ENCODE measurements at regions not wholly inside any gene's neighbourhood (a gene's known extent, or its start where the extent isn't known, plus 50 kb on each side); places are given as distances from the start of the nearest gene placed in this dataset.
"Not testable (repeated sequence)": the region's sequence is repeated elsewhere in the genome, so short reads cannot be mapped to it uniquely, and the experiment has no call there.

DNA sequence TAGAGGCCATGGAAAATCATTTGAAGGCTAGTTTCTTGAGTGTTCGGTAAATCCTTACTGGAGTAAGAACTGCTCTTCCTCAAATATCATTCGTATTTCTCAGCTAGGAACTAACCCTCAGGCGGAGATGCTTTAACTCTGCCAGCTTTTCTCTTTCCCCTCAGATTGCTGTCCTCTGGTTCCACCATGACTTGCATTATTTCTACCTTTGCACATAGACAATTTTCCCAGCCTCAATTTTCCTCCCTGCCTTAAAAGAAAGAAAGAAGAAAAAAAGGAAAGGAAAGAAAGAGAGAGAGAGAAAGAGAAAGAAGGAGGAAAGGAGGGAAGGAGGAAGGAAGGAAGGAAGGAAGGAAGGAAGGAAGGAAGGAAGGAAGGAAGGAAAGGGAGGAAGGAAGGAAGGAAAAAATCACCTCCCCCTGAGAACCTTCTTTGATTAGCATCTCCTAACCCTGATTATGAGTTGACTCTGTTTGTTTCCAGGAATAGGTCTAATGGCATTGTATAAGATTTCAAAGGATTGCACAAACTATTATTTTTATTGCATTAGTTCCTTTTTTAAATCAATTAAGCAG is 123.3 kb upstream of the FAM204A start:
- no peak for DNase-seq (ENCODE audit: low spot score)

DNA sequence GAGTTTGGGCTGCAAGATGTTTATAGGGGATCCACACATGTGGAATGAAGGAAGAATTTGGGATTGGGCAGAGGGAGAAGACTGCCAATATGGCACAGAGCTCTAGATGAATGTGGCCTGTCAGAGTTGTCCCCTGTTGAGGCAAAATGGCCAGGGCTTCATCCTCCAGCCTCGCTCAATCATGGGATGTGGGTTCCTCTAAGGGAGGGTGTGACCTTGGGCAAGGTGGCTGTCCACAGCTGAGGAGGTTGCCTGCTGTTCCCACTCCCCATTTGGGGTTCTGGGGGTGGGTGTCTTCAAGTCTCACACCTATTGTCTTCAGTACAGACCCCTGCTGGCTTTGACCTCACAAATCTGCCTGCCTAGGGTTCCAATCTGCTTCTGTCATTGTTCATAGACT is 121.6 kb upstream of the FAM204A start:
- DNase-seq (ENCODE audit: low spot score) = no peak

DNA sequence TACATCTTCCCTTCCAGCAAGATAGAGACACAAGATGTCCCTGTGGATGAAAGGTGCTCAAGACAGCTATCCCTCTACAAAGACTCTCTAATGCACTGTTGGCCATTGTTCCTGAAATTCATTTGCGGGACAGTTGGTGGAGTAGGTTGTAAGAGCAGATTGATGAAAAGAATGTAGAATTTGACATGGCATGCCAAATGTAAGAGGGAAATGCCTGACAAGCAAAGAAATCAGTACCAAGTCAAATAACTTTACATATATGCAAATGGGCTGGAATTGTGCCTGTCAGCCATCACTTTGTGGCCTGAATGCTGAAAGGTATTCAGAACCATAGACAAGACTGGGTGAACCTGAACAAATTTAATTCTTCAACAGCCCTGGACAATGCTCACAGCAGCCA is 120.3 kb upstream of the FAM204A start:
- DNase-seq (ENCODE audit: low spot score) = no peak

DNA sequence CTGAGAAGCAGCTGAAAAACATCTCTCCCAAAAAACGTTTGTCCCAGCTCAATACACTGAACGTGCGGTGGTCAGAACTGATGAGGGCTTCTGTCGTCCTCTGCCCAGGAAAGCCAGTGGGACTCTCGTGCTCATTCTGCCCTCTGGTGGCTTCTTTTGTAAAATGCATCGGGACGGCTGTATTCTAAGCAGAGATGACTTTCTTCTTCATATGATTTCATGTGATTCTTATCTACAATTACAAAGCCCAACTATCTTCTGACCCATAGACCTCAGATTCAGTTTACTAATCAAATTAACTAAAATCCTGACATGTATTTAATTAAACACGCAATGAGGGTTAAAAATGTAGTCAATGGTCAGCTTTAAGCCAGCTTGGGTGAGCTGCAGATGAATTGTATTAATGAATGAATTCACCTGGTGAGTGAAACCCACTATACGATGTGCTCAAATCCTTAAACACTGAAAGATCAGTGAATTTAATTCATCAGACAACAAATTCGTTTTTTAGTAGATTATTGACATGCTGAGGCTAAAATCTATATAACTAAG is 117.6 kb upstream of the FAM204A start:
- peak; percentile 55 for DNase-seq (ENCODE audit: low spot score)

DNA sequence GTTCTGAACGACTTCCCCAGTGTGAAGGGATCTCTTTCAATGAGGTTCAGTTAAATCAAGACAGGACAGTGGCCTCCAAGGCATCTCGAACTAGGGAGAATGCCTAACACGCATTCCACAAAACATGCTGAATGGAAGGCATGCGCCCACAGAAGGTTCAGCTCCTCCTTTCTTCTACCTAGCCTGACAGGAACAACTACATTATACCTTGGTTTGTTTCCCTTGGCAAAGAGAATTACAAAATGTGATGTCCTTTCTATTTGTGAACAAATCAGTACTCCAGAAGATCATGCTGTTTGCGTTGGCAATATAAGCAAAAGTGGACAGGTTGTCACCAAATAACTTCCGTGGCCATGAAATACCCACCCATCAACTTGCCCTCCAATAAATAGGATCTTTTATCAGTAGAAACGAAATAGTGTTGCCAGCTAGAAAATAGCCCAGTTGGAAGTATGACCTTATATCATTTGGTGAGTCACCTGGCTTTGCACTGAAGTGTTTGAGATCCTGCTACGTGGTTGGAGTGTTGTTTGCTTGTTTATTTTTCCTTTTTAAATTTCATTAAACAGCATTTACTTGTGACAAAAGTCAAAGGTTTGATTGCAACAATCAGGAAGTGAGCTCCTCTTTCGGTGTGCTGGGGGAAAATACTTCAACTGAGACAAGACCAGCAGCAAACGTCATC is 117.0 kb upstream of the FAM204A start:
- no peak for DNase-seq (ENCODE audit: low spot score)

DNA sequence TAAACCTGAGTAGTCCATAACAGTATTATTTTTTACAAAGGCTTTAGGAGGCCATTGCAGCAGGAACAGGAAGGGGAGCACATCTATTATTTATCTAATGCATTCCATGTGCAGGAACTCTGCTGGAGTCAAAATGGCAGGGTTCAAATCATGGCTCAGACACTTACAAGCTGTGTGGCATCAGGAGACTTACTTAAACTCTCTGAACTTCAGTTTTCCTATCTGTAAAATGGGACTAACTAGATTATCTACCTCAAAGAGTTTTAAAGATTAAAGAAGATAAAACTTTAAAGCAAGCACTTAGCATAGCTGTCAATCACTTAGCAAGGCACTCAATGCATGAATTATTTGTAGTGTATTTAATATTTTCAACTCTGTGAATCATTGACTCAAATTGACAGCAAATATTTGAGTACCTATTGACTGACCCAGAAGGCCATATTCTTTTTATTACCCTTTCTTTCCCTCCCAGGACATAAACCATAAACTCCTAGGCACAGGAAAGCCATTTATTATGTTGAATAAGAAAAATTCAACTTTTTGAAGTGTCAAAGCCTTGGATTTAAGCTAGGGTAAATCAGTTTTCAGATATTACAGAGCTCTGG is 115.8 kb upstream of the FAM204A start:
- no peak for DNase-seq (ENCODE audit: low spot score)

DNA sequence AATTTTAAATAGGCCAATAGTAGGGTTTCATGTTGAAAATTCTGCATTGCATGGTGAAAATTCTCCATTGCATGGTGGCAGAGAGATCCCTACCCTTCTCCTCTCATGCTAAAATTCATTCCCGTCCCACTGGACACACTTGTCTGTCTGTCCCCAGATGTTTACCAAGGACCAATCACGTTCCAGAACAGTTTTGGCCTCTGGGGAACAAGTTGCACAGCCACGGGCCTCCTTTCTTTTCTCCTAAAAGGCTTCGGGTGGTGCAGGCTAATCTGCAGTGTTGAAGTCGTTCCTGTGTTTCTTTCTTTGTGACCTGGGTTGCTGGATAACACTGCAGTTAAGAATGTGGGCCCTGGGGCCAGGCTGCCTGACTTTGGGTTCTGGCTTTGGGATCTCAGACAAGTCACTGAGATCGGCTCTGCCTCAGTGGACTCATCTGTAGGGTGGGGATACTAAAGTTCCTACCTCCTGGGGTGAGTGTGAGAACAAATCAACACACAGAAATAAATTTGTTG is 113.1 kb upstream of the FAM204A start:
- DNase-seq (ENCODE audit: low spot score) = no peak

DNA sequence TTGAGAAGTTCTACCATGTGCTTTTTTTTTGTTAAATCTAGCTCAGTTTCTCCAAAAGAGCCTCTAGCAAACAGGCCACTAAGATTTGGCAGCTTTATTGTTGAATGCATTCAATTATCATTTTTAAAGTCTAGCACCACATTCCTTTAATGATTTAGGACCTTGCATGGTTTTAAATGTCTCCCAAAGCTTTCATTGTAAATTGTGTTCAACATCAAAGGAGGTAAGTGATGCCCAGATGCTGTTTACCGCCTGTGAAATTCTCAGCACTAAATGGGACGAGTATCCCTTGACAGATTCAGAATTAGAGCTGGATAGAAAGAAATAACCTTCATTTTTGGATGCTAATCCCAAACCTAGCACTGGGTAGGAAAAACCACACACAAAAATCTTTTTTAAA is 112.1 kb upstream of the FAM204A start:
- no peak for DNase-seq (ENCODE audit: low spot score)

DNA sequence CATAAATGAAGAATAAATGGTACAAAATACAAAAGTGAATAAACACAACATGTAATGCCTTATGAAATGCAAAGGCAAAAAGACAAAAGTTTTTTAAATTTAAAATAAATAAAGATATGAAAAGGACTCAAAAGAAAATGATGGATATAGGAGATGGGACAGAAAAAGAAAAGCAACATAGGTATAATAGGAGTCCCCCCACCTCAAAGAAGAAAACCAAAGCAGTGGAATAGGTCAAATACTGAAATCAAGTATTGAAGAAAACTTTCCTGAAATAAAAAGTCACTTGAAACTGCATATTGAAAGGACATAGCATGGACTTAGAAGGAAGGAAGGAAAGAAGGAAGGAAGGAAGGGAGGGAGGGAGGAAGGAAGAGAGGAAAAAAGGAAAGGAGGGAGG is 110.0 kb upstream of the FAM204A start:
- no peak for DNase-seq (ENCODE audit: low spot score)

DNA sequence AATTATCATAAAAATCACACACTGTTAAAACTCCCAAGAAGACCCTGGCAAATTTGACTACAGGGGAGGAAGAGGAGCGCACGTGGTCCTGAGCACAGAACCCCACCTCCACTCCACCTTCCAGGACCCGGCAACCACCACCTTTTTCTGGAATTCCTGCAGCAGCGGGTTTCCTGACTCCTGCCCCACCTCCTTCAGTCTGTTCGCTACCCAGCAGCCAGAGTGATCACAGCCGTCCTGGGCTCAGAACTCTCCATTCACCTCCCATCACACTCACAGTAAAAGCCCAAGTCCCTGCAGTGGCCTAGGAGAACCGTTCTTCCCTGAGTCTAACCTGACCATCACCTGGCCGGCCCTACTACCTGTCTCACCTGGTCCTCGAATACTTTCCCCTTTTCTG is 107.4 kb upstream of the FAM204A start:
- no peak for DNase-seq (ENCODE audit: low spot score)

DNA sequence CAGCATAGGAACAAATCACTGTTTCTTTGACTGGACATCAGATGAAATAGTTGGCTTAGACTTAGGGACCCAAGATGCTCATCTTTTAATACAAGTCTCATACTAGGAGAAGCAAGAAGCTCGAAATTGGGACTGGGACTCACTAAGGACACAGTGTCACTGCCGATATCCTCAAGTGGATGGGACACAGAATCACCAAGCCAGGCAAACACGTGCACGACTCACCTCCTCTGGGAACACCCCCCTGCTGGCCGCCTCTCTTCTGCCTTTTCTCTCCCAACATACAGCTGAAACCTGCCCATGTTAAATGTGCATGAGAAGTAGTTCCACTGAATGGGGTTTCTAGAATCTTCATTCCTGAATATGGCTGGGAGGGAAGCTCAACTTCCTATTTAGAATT is 106.6 kb upstream of the FAM204A start:
- no peak for DNase-seq (ENCODE audit: low spot score)

DNA sequence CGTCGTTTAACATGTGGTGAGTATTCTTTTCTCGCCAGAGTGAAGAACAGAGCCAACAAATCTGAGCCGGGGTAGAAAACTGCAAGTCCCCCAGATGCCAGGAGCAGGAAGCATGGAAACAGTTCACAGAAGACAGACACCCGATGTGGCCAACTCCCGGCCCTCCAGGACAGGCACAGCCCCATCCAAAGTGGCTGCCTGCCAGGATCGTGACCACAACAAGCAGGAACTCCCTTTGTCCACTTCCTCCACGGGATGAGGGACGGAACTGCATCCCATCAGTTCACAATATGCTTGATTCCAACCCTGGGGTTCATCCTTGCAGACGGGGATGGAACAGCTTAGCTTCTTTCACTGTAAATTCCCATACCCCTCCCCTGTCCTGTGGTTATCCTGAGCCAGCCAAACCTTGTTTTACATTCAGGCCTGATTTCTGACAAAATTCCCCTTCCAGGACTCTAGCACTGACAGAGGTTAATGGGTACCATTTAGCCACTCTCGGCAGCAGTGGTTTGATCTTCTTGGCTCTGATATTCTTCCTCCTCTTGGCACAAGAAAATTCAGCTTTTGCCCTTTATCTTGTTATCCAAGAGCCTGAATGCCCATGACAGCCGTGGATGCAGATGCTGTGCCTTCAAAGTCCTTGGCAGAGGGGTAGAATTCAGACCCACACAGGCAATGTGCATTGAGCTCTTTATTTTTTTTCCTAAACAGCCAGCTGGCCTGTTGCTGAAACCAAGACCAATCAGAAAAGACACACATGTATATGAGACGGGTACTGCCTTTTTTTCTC is 105.5 kb upstream of the FAM204A start:
- DNase-seq (ENCODE audit: low spot score) = no peak

DNA sequence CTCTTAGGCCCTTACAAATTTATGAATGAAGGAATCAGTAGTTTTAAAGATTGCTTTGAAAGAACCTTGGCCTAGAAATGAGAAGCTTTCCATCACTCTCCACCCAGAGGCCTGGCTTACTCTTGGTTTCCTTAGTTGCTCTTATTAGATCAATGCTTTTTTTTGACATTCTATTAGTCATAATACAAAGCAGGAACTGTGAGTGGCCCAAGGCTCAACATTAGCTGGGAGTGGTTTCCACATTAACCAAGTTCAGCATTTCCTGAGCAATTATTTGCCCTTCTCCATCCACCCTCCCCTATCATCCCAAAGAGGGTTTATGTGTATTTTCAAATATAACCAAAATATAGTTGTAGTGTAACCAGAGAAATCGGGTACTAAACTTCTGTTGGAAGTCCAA is 103.4 kb upstream of the FAM204A start:
- DNase-seq (ENCODE audit: low spot score) = no peak

DNA sequence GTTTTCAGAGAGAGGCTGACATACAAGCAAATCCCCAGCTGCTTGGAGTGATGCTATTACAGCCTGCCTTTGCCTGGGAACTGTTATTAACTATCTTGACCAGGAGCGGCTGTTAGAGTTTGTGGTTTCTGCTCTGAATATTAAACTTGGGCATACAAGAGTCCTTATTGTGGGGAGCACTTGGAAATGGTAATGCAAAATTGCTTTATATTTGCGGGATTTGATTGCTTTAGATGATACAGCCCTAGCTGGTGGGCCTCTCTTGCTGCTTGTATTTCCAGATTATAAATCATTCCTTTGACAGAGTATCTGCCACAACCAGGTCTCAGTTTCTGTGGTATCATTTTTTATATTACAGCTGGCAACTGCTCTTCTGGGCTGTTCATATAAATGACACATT is 101.9 kb upstream of the FAM204A start:
- DNase-seq (ENCODE audit: low spot score) = no peak

DNA sequence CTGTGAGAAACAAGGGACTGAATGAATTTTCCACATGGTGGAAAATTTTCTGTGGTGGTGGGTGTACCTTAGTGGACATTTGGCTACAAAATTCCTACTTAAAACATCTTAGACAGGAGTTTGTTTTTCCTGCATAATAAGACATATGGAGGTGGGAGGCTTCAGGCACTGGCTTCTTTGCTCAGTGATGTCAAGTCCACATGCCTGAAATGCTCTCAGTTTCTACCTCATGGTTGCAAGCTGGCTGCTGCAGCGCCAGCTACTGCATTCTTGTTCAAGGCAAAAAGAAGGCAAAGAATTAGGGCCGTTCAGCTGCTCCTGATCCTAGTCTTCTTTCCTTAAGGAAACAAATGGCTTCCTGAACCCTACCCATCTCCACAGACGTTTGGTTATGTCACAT is 99.9 kb upstream of the FAM204A start:
- no peak for DNase-seq (ENCODE audit: low spot score)

DNA sequence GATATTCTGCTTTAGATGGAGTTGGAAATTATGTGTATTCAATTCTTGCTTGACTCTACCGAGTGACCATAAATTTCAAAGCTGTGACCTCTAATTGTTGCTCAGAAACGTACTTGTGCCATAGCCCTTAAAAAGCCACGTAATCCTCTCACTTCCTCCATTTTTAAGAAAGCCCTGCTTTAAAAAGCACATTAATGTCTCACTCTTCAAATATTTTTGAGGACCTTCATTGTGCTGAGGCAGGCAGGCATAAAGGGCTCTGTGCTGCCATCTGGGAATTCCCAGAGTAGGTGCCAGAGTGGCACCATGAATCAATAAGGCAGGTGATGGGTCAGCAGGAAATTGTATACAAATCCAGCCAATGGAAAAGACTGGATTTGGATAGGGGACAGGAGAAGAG is 97.7 kb upstream of the FAM204A start:
- DNase-seq (ENCODE audit: low spot score) = no peak

DNA sequence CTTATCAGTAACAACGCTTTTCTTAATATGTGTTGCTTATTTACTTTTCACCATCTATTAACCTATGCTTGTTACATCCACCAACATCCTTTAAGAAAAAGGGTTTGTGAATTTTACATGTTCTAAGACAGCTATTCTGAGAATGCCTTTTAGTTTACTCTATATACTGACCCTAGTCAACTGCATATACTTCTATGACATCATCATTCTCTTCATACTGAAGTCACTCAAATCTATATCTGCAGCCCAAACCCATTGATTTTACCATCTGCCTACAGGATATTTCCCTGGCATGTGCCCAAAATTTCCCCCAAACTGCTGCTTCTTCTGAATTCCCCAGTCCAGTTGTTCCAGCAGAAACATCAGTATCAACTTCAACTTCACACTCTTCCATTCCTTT is 94.6 kb upstream of the FAM204A start:
- DNase-seq (ENCODE audit: low spot score) = no peak

DNA sequence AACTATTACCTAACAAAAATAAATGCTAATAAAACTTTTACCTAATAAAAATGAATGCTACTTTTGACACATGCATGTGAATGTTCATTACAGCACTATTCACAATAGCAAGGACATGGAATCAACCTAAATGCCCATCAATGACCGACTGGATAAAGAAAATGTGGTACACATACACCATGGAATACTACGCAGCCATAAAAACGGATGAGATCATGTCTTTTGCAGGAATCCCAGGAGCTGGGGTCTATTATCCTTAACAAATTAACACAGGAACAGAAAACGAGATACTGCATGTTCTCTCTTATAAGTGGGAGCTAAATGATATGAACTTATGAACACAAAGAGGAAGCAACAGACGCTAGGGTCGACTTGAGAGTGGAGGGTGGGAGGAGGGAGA is 88.1 kb upstream of the FAM204A start:
- DNase-seq (ENCODE audit: low spot score) = no peak

DNA sequence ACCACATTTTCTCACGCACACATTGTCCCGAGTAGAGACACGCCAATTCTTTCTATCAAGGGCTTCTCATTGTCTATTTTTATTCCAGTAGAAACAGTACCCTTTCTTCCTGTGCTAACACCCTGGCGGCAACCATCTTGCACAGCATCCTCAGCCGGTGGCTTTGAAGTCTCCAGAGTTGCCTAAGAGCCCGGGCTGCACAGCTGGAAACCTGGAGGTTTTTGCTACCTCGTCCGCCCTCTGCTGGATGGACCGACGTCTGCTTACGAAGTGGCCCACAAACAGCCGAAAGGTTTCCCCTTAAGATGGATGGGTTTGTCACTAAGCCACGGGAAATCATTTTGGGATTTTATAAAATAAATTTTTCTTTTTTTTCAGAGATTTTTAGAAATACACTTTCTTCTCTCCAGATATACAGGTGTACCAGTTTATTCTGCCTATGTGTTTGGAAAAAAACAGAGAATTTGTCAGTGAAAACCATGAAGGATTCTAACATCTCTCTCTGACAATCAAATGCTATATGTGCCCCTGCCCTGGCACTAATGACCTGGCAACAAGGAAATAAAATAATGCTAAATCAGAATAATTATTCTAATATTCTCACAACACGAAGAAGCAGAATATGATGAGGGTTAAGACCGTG is 81.8 kb upstream of the FAM204A start:
- DNase-seq (ENCODE audit: low spot score) = peak; percentile 40

DNA sequence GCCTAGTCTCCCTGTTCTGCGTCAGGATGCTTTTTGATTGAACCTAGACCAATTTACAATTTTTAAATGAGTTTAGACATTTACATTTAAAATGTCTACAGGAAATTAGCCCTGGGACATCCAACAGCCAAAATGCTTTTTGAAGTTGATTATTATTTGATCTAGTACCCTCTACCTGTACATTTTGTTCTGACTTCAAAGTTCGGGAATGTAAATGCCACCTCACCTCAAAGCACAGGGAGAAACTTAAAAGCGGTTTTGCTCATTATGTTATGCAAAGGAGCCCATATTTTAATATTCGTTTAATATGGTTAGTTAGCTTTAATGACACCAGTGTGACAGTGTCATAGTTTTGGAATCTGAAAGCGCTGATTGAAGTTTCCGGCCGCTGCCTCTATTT is 80.1 kb upstream of the FAM204A start:
- DNase-seq (ENCODE audit: low spot score) = no peak

DNA sequence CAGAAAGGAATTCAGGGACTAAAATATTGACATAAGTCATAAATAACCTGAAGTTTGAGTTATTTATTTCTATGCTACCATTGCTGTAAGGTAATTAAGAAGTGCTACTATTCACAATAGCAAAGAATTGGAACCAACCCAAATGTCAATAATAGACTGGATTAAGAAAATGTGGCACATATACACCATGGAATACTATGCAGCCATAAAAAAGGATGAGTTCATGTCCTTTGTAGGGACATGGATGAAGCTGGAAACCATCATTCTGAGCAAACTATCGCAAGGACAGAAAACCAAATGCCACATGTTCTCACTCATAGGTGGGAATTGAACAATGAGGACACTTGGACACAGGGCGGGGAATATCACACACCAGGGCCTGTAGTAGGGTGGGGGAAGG is 77.9 kb upstream of the FAM204A start:
- DNase-seq (ENCODE audit: low spot score) = not testable (repeated sequence)

DNA sequence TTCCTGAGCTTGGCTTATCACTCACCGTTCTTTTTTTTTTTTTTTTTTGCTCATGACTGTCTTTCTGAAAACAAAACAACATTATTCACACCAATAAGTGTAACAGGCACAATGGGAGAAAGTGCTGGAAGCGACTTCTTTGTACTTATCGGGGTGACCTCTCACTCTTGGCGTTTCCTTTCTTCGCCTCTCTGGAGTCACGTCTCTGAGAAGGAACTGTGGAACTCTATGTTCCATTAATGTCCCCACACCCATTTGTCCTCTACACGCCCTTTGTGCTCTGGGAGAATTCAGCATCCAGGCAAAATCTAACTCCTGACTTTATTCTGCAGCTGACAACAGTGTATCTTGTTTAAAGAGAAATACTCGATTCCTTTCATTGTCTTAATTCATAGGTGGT is 70.8 kb upstream of the FAM204A start:
- no peak for DNase-seq (ENCODE audit: low spot score)
